DMS53 (cell line): ENCODE measurements at regions not wholly inside any gene's neighbourhood (a gene's known extent, or its start where the extent isn't known, plus 50 kb on each side); places are given as distances from the start of the nearest gene placed in this dataset.

Experiments
- DNase-seq: peaks from one replicate; lab custom pipeline; 2025; lab: John Stamatoyannopoulos, UW

GRCh38 chr4:164319688-164320087 lies 434.2 kb upstream of the SMIM31 start:
- DNase-seq: no peak

- DNase-seq: no peak
Observed at GRCh38 chr4:164320847-164321246, 433.1 kb upstream of the SMIM31 start.

- DNase-seq: no peak
Observed at GRCh38 chr4:164326056-164326455, 427.9 kb upstream of the SMIM31 start.

- no peak for DNase-seq
Observed at GRCh38 chr4:164337219-164337944, 416.5 kb upstream of the SMIM31 start.

- DNase-seq: no peak
Observed at GRCh38 chr4:164343472-164343976, 410.4 kb upstream of the SMIM31 start.

GRCh38 chr4:164345756-164346155 lies 408.2 kb upstream of the SMIM31 start:
- DNase-seq: no peak

GRCh38 chr4:164350061-164350460 lies 403.9 kb upstream of the SMIM31 start:
- DNase-seq: peak; percentile 10

- peak; percentile 60 for DNase-seq
Observed at GRCh38 chr4:164350716-164351115, 403.2 kb upstream of the SMIM31 start.

- DNase-seq: no peak
Observed at GRCh38 chr4:164357957-164358356, 396.0 kb upstream of the SMIM31 start.

- no peak for DNase-seq
Observed at GRCh38 chr4:164358400-164358799, 395.5 kb upstream of the SMIM31 start.

- DNase-seq: no peak
Observed at GRCh38 chr4:164359881-164360280, 394.1 kb upstream of the SMIM31 start.

- DNase-seq: no peak
Observed at GRCh38 chr4:164368894-164369293, 385.0 kb upstream of the SMIM31 start.

GRCh38 chr4:164373021-164373420 lies 380.9 kb upstream of the SMIM31 start:
- no peak for DNase-seq

GRCh38 chr4:164377277-164377676 lies 376.7 kb upstream of the SMIM31 start:
- no peak for DNase-seq

GRCh38 chr4:164378361-164378760 lies 375.6 kb upstream of the SMIM31 start:
- no peak for DNase-seq

GRCh38 chr4:164379694-164380093 lies 374.2 kb upstream of the SMIM31 start:
- no peak for DNase-seq

- DNase-seq: no peak
Observed at GRCh38 chr4:164381859-164382258, 372.1 kb upstream of the SMIM31 start.

GRCh38 chr4:164383058-164383357 lies 370.9 kb upstream of the SMIM31 start:
- peak; percentile 71 for DNase-seq

GRCh38 chr4:164383358-164384220 lies 370.3 kb upstream of the SMIM31 start:
- peak; percentile 79 for DNase-seq

- DNase-seq: no peak
Observed at GRCh38 chr4:164384416-164384815, 369.5 kb upstream of the SMIM31 start.

- no peak for DNase-seq
Observed at GRCh38 chr4:164396439-164396838, 357.5 kb upstream of the SMIM31 start.

- no peak for DNase-seq
Observed at GRCh38 chr4:164402554-164402953, 351.4 kb upstream of the SMIM31 start.

- no peak for DNase-seq
Observed at GRCh38 chr4:164405774-164406173, 348.2 kb upstream of the SMIM31 start.
